GM23338 (cell line): ENCODE measurements at regions not wholly inside any gene's neighbourhood (a gene's known extent, or its start where the extent isn't known, plus 50 kb on each side); places are given as distances from the start of the nearest gene placed in this dataset.

Experiments used
- EZH2 ChIP-seq: fragments of 200-600 bp; sonication (generic); IDR thresholded peaks from one replicate; pipeline ENCODE4 v1.8.0; 2017; ENCODE audit warnings: antibody characterized with exemption, mild to moderate bottlenecking, low read depth; ENCODE audit not compliant: unreplicated experiment
- EZH2phosphoT487 ChIP-seq: fragments of 200-600 bp; sonication (generic); IDR thresholded peaks from one replicate; pipeline ENCODE4 v1.8.1; 2018; ENCODE audit warnings: antibody characterized with exemption; ENCODE audit not compliant: unreplicated experiment
- JUNB ChIP-seq: IDR thresholded peaks from one replicate; pipeline ENCODE4 v1.6.1; 2016; ENCODE audit warnings: antibody characterized with exemption; ENCODE audit not compliant: unreplicated experiment
- POLR2AphosphoS5 ChIP-seq: IDR thresholded peaks from 2 replicates; pipeline ENCODE4 v1.6.1; 2016; ENCODE audit warnings: antibody characterized with exemption, low read depth
- STAT1 ChIP-seq: IDR thresholded peaks from one replicate; pipeline ENCODE4 v1.6.1; 2016; ENCODE audit warnings: antibody characterized with exemption; ENCODE audit not compliant: unreplicated experiment
- TF ChIP-seq, protein P1 (sequence below), 2 experiments: fragments of 200-600 bp in 1 of 2; sonication (generic) in 1 of 2; conservative IDR thresholded peaks; 2 replicates each; pipeline versions ENCODE4 v1.5.1 to v1.6.1; 2016 to 2017; ENCODE audit warnings: antibody characterized with exemption in 2 of 2, low read depth in 2 of 2, mild to moderate bottlenecking in 2 of 2, moderate library complexity in 1 of 2
- TF ChIP-seq, protein P2 (sequence below): IDR thresholded peaks from 2 replicates; pipeline ENCODE4 v1.6.1; 2016; ENCODE audit warnings: antibody characterized with exemption
- TF ChIP-seq, protein P3 (sequence below): IDR thresholded peaks from one replicate; pipeline ENCODE4 v1.6.1; 2018; ENCODE audit warnings: antibody characterized with exemption; ENCODE audit not compliant: unreplicated experiment

DNA sequence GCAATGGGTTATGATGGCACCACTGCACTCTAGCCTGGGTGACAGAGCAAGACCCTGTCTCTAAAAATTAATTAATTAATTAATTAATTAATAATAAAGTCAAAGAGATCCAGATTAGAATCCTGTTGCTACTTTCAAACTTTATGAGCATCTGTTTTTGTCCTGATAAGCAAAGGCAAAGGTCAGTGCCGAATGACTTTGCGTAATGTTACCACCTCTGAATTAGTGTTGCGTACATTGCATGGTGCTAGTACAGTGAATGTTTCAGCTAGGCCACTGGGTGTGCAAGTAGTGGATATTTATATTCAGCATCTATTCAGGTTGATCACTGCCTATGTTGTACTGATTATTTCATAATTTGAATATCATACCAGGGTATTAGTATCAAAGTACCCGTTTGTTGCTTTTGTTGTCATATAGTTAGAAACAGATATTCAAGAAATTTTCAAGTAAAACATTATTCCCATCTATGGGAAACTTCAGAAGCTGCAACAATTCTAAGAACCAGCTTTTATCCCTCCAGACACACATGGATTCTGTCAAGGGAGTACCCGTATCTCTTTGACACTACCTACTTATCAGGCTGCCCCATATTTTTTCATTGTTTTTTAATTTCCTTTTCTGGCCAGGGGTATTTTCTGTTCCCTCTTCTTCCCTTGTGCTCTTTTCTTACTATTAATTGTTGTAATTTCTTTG is 127.1 kb upstream of the GRM7 start:
- TF ChIP-seq, protein P1, sequence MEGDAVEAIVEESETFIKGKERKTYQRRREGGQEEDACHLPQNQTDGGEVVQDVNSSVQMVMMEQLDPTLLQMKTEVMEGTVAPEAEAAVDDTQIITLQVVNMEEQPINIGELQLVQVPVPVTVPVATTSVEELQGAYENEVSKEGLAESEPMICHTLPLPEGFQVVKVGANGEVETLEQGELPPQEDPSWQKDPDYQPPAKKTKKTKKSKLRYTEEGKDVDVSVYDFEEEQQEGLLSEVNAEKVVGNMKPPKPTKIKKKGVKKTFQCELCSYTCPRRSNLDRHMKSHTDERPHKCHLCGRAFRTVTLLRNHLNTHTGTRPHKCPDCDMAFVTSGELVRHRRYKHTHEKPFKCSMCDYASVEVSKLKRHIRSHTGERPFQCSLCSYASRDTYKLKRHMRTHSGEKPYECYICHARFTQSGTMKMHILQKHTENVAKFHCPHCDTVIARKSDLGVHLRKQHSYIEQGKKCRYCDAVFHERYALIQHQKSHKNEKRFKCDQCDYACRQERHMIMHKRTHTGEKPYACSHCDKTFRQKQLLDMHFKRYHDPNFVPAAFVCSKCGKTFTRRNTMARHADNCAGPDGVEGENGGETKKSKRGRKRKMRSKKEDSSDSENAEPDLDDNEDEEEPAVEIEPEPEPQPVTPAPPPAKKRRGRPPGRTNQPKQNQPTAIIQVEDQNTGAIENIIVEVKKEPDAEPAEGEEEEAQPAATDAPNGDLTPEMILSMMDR (conservative IDR thresholded peaks at IDR 0.05; ENCODE audit: low read depth in 2 of 2) = no peak
- TF ChIP-seq POLR2AphosphoS5 (no peak), EZH2phosphoT487 (no peak), EZH2 (no peak), JUNB (no peak), STAT1 (no peak)
- TF ChIP-seq, protein P2, sequence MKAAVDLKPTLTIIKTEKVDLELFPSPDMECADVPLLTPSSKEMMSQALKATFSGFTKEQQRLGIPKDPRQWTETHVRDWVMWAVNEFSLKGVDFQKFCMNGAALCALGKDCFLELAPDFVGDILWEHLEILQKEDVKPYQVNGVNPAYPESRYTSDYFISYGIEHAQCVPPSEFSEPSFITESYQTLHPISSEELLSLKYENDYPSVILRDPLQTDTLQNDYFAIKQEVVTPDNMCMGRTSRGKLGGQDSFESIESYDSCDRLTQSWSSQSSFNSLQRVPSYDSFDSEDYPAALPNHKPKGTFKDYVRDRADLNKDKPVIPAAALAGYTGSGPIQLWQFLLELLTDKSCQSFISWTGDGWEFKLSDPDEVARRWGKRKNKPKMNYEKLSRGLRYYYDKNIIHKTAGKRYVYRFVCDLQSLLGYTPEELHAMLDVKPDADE = no peak
- TF ChIP-seq, protein P3, sequence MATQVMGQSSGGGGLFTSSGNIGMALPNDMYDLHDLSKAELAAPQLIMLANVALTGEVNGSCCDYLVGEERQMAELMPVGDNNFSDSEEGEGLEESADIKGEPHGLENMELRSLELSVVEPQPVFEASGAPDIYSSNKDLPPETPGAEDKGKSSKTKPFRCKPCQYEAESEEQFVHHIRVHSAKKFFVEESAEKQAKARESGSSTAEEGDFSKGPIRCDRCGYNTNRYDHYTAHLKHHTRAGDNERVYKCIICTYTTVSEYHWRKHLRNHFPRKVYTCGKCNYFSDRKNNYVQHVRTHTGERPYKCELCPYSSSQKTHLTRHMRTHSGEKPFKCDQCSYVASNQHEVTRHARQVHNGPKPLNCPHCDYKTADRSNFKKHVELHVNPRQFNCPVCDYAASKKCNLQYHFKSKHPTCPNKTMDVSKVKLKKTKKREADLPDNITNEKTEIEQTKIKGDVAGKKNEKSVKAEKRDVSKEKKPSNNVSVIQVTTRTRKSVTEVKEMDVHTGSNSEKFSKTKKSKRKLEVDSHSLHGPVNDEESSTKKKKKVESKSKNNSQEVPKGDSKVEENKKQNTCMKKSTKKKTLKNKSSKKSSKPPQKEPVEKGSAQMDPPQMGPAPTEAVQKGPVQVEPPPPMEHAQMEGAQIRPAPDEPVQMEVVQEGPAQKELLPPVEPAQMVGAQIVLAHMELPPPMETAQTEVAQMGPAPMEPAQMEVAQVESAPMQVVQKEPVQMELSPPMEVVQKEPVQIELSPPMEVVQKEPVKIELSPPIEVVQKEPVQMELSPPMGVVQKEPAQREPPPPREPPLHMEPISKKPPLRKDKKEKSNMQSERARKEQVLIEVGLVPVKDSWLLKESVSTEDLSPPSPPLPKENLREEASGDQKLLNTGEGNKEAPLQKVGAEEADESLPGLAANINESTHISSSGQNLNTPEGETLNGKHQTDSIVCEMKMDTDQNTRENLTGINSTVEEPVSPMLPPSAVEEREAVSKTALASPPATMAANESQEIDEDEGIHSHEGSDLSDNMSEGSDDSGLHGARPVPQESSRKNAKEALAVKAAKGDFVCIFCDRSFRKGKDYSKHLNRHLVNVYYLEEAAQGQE = no peak
